HepG2 (cell line): ENCODE measurements at regions not wholly inside any gene's neighbourhood (a gene's known extent, or its start where the extent isn't known, plus 50 kb on each side); places are given as distances from the start of the nearest gene placed in this dataset.

Source experiments
- ATAC-seq: fragments of 200-7000 bp; cut with Tn5 transposase; 3 replicates; pipeline ENCODE4 v1.9.1; 2020; ENCODE audit warnings: mild to moderate bottlenecking, moderate library complexity
- BruUV-seq: library from RNA; stranded (reverse); fragments of 400-500 nt; replicated peaks from 2 replicates; lab custom pipeline; 2021; lab: Mats Ljungman, UMichigan
- CTCF ChIA-PET: fragments of 300-600 bp; formaldehyde crosslinking; extraction: SDS; loops from one replicate; lab custom pipeline; 2021; ENCODE audit warnings: low total read pairs, inconsistent platforms, low intra/inter-chr PET ratio; lab: Yijun Ruan, JAX
- POLR2A ChIA-PET: fragments of 350-600 bp; sonication (Branson Sonifier 250); formaldehyde crosslinking; loops from one replicate; lab custom pipeline; 2020; ENCODE audit warnings: antibody characterized with exemption, inconsistent platforms; lab: Yijun Ruan, JAX
- DNase-seq: peaks from one replicate; pipeline ENCODE4 v3.0.0-alpha.2; 2015; ENCODE audit warnings: low spot score
- FAIRE-seq: peaks from 3 replicates; lab custom pipeline; 2011; peaks lifted over from hg19 to GRCh38; lab: Jason Lieb, UNC
- H2AFZ ChIP-seq: one replicate; pipeline ENCODE4 v1.6.1; 2011; ENCODE audit warnings: low read length, inconsistent platforms
- H3K27ac ChIP-seq: fragments of 300-600 bp; 3 replicates; pipeline ENCODE4 v1.8.0; 2011; ENCODE audit warnings: mixed run types, mild to moderate bottlenecking, mixed read lengths, low read length, inconsistent platforms; ENCODE audit not compliant: insufficient read depth; ENCODE audit errors: extremely low read length
- H3K27me3 ChIP-seq, 2 experiments: fragments of 200-600 bp in 1 of 2; 2 replicates in 1 of 2; 3 replicates in 1 of 2; pipeline versions ENCODE4 v1.6.0 to v1.8.0; 2011; ENCODE audit warnings: low read length in 2 of 2, mild to moderate bottlenecking in 2 of 2, moderate library complexity in 2 of 2, inconsistent platforms in 1 of 2; ENCODE audit not compliant: insufficient read depth in 2 of 2, control insufficient read depth in 1 of 2
- H3K36me3 ChIP-seq, 2 experiments: fragments of 200-600 bp in 1 of 2; replicated peaks in 1 of 2; 2 replicates in 1 of 2; 3 replicates in 1 of 2; pipeline versions ENCODE4 v1.5.1 to v1.8.0; 2011; ENCODE audit warnings: low read length in 2 of 2, inconsistent platforms in 1 of 2; ENCODE audit not compliant: insufficient read depth in 2 of 2, control insufficient read depth in 1 of 2
- H3K4me1 ChIP-seq: 2 replicates; pipeline ENCODE4 v1.5.1; 2012; ENCODE audit warnings: low read length, inconsistent platforms; ENCODE audit not compliant: insufficient read depth
- H3K4me2 ChIP-seq: 2 replicates; pipeline ENCODE4 v1.6.0; 2011; ENCODE audit warnings: low read depth, low read length, inconsistent platforms
- H3K4me3 ChIP-seq, 3 experiments: fragments of 200-600 bp in 1 of 3; sonication (generic), shearing (Covaris generic) in 1 of 3; replicated peaks in 1 of 3; 2 replicates each; pipeline ENCODE4 v1.5.1; 2011 to 2016; ENCODE audit warnings: low read length in 3 of 3, inconsistent platforms in 2 of 3, low read depth in 2 of 3, mild to moderate bottlenecking in 2 of 3, control low read depth in 1 of 3, mixed read lengths in 1 of 3; ENCODE audit not compliant: insufficient read depth in 1 of 3
- H3K79me2 ChIP-seq: one replicate; pipeline ENCODE4 v1.6.1; 2011; ENCODE audit warnings: low read length, inconsistent platforms; ENCODE audit not compliant: insufficient read depth
- H3K9ac ChIP-seq: 2 replicates; pipeline ENCODE4 v1.6.0; 2011; ENCODE audit warnings: mild to moderate bottlenecking, low read depth, low read length, inconsistent platforms; ENCODE audit not compliant: insufficient read depth
- H3K9me3 ChIP-seq: 2 replicates; pipeline ENCODE4 v1.5.1; 2012; ENCODE audit warnings: mild to moderate bottlenecking, low read length
- H4K20me1 ChIP-seq: 2 replicates; pipeline ENCODE4 v1.6.0; 2011; ENCODE audit warnings: inconsistent platforms, mild to moderate bottlenecking, low read length, moderate library complexity; ENCODE audit not compliant: insufficient read depth
- BCL6 ChIP-seq: IDR thresholded peaks from 2 replicates; pipeline ENCODE4 v1.6.1; 2016; ENCODE audit warnings: missing genetic modification reagents, missing compliant biosample characterization
- MAF1 ChIP-seq: sonication (generic); formaldehyde crosslinking; IDR thresholded peaks from 2 replicates; pipeline ENCODE4 v1.5.0; 2020; ENCODE audit warnings: missing genetic modification reagents, borderline replicate concordance
- RARA ChIP-seq: IDR thresholded peaks from 2 replicates; pipeline ENCODE4 v1.6.1; 2016; ENCODE audit warnings: missing genetic modification reagents, missing compliant biosample characterization
- RORA ChIP-seq: sonication (generic); formaldehyde crosslinking; IDR thresholded peaks from 2 replicates; pipeline ENCODE4 v1.5.0; 2020; ENCODE audit warnings: mild to moderate bottlenecking, missing genetic modification reagents, moderate library complexity
- ZFP90 ChIP-seq: sonication (generic); formaldehyde crosslinking; IDR thresholded peaks from 2 replicates; pipeline ENCODE4 v1.8.0; 2022; ENCODE audit warnings: missing genetic modification reagents, mild to moderate bottlenecking, inconsistent platforms, borderline replicate concordance
- ZNF10 ChIP-seq: sonication (generic); formaldehyde crosslinking; IDR thresholded peaks from 2 replicates; pipeline ENCODE4 v1.4.0; 2020; ENCODE audit warnings: mild to moderate bottlenecking, low read depth, missing genetic modification reagents, borderline replicate concordance
- ZNF180 ChIP-seq: sonication (generic); formaldehyde crosslinking; IDR thresholded peaks from 2 replicates; pipeline ENCODE4 v1.4.0; 2020; ENCODE audit warnings: low read depth, missing genetic modification reagents, borderline replicate concordance
- ZNF234 ChIP-seq: sonication (generic); formaldehyde crosslinking; conservative IDR thresholded peaks from 2 replicates; pipeline ENCODE4 v1.5.1; 2020; ENCODE audit warnings: mild to moderate bottlenecking, missing genetic modification reagents
- ZNF569 ChIP-seq: sonication (generic); formaldehyde crosslinking; IDR thresholded peaks from 2 replicates; pipeline ENCODE4 v1.5.0; 2020; ENCODE audit warnings: mild to moderate bottlenecking, missing genetic modification reagents, moderate library complexity, borderline replicate concordance
- WGBS: methylation state at CpG from one replicate; pipeline ENCODE4 v1.1.6; 2017; ENCODE audit warnings: low lambda C conversion rate; 5-methylcytosine and 5-hydroxymethylcytosine counted together
- in situ Hi-C: cut with HindIII; loops from 2 replicates; pipeline ENCODE4 v1.10.0; 2017; ENCODE audit warnings: low pct_unique_long_range_greater_than_20kb; ENCODE audit not compliant: extremely low pct_ligation_motif_present
- intact Hi-C: fragments of 100-400 bp; cut with micrococcal nuclease; formaldehyde crosslinking; loops from one replicate; pipeline ENCODE4 v1.10.0; 2022; ENCODE audit not compliant: unreplicated experiment
- TF ChIP-seq, protein P1 (sequence below): sonication (generic); formaldehyde crosslinking; IDR thresholded peaks from 2 replicates; pipeline ENCODE4 v1.4.0; 2020; ENCODE audit warnings: missing genetic modification reagents

DNA sequence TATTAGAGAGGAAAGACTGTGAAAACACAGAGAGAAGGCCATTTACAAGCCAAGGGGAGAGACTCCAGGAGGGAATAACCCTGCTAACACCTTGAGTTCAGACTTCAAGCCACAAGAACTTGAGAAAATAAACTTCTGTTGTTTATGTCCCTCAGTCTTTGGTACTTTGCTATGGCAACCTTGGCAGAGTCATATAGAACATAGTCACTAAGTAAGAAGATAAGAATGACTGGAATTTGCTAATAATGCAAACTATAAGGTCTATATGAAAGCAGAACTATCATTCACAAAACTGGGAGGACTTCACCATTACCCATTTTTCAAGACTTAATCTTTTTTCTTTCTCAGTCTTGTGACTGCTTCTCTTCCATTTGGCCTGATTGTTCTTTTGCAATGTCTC lies 767.3 kb upstream of the ADAMTS5 start (continued):
- TF ChIP-seq ZNF10 (CRISPR knock-in tag), result no peak
- TF ChIP-seq, protein P1, sequence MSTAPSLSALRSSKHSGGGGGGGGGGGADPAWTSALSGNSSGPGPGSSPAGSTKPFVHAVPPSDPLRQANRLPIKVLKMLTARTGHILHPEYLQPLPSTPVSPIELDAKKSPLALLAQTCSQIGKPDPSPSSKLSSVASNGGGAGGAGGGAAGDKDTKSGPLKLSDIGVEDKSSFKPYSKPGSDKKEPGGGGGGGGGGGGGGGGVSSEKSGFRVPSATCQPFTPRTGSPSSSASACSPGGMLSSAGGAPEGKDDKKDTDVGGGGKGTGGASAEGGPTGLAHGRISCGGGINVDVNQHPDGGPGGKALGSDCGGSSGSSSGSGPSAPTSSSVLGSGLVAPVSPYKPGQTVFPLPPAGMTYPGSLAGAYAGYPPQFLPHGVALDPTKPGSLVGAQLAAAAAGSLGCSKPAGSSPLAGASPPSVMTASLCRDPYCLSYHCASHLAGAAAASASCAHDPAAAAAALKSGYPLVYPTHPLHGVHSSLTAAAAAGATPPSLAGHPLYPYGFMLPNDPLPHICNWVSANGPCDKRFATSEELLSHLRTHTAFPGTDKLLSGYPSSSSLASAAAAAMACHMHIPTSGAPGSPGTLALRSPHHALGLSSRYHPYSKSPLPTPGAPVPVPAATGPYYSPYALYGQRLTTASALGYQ (CRISPR knock-in tag), result no peak

DNA sequence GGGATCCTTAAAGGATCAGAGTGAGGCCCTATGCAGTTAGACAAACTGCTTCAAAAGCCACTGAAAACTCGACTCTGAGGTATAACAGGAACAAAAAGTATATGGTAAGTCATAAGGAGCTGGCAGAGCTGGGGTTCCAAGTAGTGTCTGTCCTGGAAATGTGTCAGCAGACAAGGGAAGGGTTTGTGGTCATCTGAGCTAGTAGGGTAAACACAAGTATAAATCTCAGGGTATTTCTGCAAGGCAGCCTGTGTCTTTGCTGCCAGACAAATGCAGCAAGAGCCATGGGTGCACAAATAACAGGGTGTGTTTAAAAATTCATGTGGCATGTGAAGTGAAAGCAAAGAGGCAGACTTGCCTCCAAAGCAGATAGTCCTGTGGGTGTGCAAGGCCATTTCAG lies 759.0 kb upstream of the ADAMTS5 start:
- H3K9ac ChIP-seq, result no peak overlapping the region
- no peak overlapping the region for H3K4me2 ChIP-seq
- no peak for TF ChIP-seq ZNF234 (CRISPR knock-in tag)
- TF ChIP-seq MAF1 (CRISPR knock-in tag), result no peak
- TF ChIP-seq ZNF180 (CRISPR knock-in tag), result no peak
- no peak for TF ChIP-seq RORA (CRISPR knock-in tag)
- no peak for TF ChIP-seq ZFP90 (CRISPR knock-in tag)
- no peak for TF ChIP-seq RARA (CRISPR knock-in tag)
- TF ChIP-seq ZNF569 (CRISPR knock-in tag), result no peak
- no peak for TF ChIP-seq BCL6 (CRISPR knock-in tag)
- H3K79me2 ChIP-seq, result no peaks in the 10 kb centered on the region
- intact Hi-C loops, result no loop called here
- H3K4me1 ChIP-seq, result no peaks in the 10 kb centered on the region
- FAIRE-seq, result no peak
- no peak for ATAC-seq
- CTCF ChIA-PET, result no interaction called here
- peaks cover 88% of the 10 kb centered on the region for H3K9me3 ChIP-seq
- no peaks in the 10 kb centered on the region for H3K27me3 ChIP-seq
- H3K27ac ChIP-seq, result no peak overlapping the region
- in situ Hi-C loops, result no loop called here
- no peaks in the 10 kb centered on the region for H3K36me3 ChIP-seq
- POLR2A ChIA-PET, result no interaction called here
- no peak overlapping the region for H2AFZ ChIP-seq
- WGBS, result 0% methylated on average over 1 of the region's 1 CpG
- H4K20me1 ChIP-seq, result no peaks in the 10 kb centered on the region
- no peak overlapping the region for H3K4me3 ChIP-seq
- no TSS peak for BruUV-seq
- no peak for DNase-seq
